Activated naive CD4-positive, alpha-beta T cell treated with anti-CD3 and anti-CD28 coated beads for 36 hours (primary cell): ENCODE measurements at regions not wholly inside any gene's neighbourhood (a gene's known extent, or its start where the extent isn't known, plus 50 kb on each side); places are given as distances from the start of the nearest gene placed in this dataset.

ENCODE experiments used
- CTCF ChIA-PET: fragments of 350-600 bp; sonication (Branson Sonifier 250); formaldehyde crosslinking; loops from one replicate; lab custom pipeline; 2021; ENCODE audit warnings: antibody characterized with exemption; lab: Charles Lee
- DNase-seq: peaks from one replicate; pipeline ENCODE4 v3.0.0-alpha.2; 2020
- H3K27ac Mint-ChIP-seq: one replicate; pipeline ENCODE4 v1.8.0; 2021; ENCODE audit warnings: mild to moderate bottlenecking, mixed read lengths
- H3K27me3 Mint-ChIP-seq: one replicate; pipeline ENCODE4 v1.8.0; 2021; ENCODE audit warnings: low read depth, mixed read lengths
- H3K36me3 Mint-ChIP-seq: one replicate; pipeline ENCODE4 v1.8.0; 2021; ENCODE audit warnings: low read depth, mixed read lengths
- H3K4me1 Mint-ChIP-seq: one replicate; pipeline ENCODE4 v1.8.0; 2021; ENCODE audit warnings: low read depth, mixed read lengths
- H3K4me3 Mint-ChIP-seq: one replicate; pipeline ENCODE4 v1.8.0; 2021; ENCODE audit warnings: mild to moderate bottlenecking, moderate library complexity, mixed read lengths
- H3K9me3 Mint-ChIP-seq: one replicate; pipeline ENCODE4 v1.8.0; 2021; ENCODE audit warnings: mixed read lengths
- intact Hi-C: fragments of 100-400 bp; cut with micrococcal nuclease; formaldehyde crosslinking; loops from one replicate; pipeline ENCODE4 v1.15.1; 2023

DNA sequence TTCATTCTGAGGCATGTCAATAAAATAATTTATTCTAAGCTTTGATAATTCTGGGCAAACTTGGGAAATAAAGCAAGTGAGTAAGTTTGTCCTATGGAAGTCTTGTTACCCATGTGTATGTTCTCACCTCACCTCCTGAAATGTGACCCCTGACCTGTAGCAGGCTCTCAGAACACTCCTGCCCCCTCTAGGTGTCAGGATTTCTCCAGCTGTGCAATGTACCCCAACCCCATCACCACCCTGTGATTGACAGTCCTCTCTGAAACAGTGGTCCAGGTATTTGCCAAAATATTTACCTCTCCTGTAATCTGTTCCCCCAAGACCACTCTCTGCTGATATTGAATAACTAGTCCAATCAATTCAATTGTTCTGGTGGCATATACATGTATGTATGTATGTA is 122.6 kb upstream of the PTER start:
- H3K27ac Mint-ChIP-seq, result no peak overlapping the region
- no peaks in the 10 kb centered on the region for H3K36me3 Mint-ChIP-seq
- intact Hi-C loops, result loop anchor here (1.0 to 10.0 kb wide), 3 partner anchors 231 to 495 kb away; no protein-coding TSS in a partner anchor

DNA sequence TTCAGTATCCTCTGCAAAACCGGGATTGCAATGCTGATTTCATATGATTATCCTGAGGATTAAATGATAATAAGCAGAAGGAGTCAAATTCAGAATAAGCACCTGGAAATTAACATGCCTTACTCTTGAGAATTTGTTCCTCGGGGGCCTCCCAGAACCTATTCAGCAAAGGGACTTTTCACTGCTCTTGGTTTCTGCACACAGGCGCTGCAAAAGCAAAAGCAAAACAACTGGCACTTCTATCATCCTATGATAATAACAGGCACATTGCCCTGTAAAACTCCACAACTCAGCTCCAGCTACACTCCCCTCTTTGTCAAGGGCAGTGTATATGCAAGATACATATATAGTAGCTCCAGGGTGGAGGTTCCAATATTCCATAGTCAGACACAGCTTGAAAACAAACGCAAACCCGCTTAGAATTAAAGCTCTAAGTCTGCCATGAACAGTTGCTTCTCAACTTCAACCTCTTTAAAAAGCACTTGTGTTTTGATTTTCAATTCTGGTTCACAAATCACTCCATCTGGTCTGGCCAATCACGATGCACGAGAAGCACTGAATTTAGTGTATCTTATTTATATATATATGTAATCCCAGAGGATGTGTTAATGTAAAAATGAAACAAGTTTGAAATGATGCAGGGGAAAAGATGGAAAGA is 119.9 kb upstream of the PTER start:
- CTCF ChIA-PET, result no interaction called here
- no peak overlapping the region for H3K27ac Mint-ChIP-seq
- no peaks in the 10 kb centered on the region for H3K4me1 Mint-ChIP-seq
- peaks cover 2% of the 10 kb centered on the region for H3K27me3 Mint-ChIP-seq
- DNase-seq, result no peak
- no peaks in the 10 kb centered on the region for H3K36me3 Mint-ChIP-seq
- H3K4me3 Mint-ChIP-seq, result no peak overlapping the region
- intact Hi-C loops, result loop anchor here (10.0 kb wide), 2 partner anchors 228 to 458 kb away; no protein-coding TSS in a partner anchor
- no peaks in the 10 kb centered on the region for H3K9me3 Mint-ChIP-seq

More for the DNA sequence above, 122.6 kb upstream of the PTER start:
- Mint-ChIP-seq H3K4me1 (no peaks in the 10 kb centered on the region), H3K9me3 (peaks cover 9% of the 10 kb centered on the region), H3K27me3 (peaks cover 2% of the 10 kb centered on the region), H3K4me3 (no peak overlapping the region)
- CTCF ChIA-PET, result no interaction called here
- DNase-seq, result peak; percentile 9

DNA sequence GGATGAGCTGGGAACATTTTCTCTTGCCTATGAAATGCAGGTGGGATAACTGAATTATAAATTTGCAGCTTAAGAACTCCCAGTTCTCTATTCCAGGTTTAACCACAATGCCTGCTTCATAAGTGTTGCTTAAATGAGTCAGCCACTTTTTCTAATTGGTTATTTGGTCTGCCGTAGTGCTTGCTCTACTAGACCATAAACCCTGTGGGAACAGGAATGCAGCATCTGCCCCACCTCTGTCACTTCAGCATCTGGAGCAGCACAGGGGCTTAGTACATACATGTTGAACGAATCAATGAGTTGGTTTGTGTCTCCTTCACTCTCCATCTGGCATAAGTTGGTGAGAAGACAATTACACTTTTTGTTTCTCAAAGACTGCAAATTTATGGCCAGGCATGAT is 95.2 kb upstream of the PTER start:
- DNase-seq, result no peak
- Mint-ChIP-seq H3K27ac (no peak overlapping the region), H3K4me3 (no peak overlapping the region), H3K36me3 (no peaks in the 10 kb centered on the region), H3K27me3 (peaks cover 6% of the 10 kb centered on the region), H3K4me1 (no peaks in the 10 kb centered on the region), H3K9me3 (no peaks in the 10 kb centered on the region)
- intact Hi-C loops, result no loop called here
- CTCF ChIA-PET, result no interaction called here

DNA sequence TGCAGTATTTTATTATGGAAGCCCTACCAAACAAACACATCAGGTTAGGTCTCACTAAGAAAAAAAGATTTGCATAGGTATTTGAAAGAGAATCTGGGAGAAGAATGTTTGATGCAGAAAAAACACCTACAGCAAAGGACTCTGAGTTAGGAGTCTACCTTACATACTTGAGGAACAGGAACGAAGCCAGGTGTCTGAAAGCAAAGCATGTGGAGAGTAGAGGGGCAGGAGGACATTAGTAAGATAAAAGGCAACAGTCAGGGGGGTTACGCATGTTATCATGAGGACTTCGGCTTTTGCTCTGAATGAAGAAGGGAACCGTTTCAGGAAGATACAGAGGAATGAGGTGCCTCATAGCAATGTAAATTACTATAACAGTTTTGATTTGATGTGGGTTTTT is 87.9 kb upstream of the PTER start:
- Mint-ChIP-seq H3K27ac (no peak overlapping the region), H3K4me3 (no peak overlapping the region), H3K4me1 (no peaks in the 10 kb centered on the region), H3K36me3 (no peaks in the 10 kb centered on the region), H3K9me3 (peaks cover 1% of the 10 kb centered on the region), H3K27me3 (peaks cover 7% of the 10 kb centered on the region)
- intact Hi-C loops, result no loop called here
- DNase-seq, result no peak
- CTCF ChIA-PET, result no interaction called here

DNA sequence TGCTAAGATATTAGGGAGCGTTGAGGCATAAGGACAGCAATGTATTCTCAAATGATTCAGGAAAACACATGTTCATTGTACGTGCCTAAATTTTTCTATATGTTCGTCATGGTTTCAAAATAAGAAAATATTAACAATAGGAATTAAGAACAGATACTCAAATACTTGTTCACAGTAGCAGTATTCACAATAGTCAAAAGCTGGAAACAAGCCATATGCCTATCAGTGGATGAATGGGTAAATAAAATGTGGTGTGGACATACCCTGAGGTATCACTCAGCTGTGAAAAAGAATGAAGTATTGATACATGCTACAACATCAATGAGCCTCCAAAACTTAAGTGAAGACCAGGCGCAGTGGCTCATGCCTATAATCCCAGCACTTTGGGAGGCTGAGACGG is 84.7 kb upstream of the PTER start:
- Mint-ChIP-seq H3K36me3 (no peaks in the 10 kb centered on the region), H3K9me3 (peaks cover 1% of the 10 kb centered on the region), H3K27ac (no peak overlapping the region), H3K4me3 (no peak overlapping the region), H3K4me1 (no peaks in the 10 kb centered on the region), H3K27me3 (peaks cover 7% of the 10 kb centered on the region)
- intact Hi-C loops, result no loop called here
- no peak for DNase-seq
- CTCF ChIA-PET, result no interaction called here

DNA sequence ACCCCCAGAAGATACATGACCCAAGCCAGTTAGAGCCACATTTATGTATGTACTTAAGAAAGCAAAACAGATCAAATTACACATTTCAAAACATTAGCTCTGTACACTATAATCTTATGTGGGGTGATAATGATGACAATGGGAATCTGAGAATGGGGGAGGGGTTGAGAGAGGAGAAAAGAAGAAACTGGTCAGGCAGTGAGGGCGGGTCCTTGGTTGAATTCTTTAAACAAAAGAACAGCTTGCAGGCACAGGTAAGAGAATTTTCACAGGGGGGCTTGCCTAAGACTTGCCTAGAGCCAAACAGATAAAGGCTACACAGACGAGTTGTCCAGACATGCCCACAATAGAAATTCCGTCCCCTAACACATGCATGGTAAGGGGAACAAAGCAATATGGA is 76.8 kb upstream of the PTER start:
- no peak overlapping the region for H3K4me3 Mint-ChIP-seq
- intact Hi-C loops, result no loop called here
- no peaks in the 10 kb centered on the region for H3K36me3 Mint-ChIP-seq
- H3K4me1 Mint-ChIP-seq, result no peaks in the 10 kb centered on the region
- peaks cover 13% of the 10 kb centered on the region for H3K27me3 Mint-ChIP-seq
- H3K27ac Mint-ChIP-seq, result no peak overlapping the region
- no peaks in the 10 kb centered on the region for H3K9me3 Mint-ChIP-seq
- DNase-seq, result no peak
- CTCF ChIA-PET, result interaction anchor here (0.6 kb wide), 1 partner anchor 25 kb away, joined by 5 read pairs; no protein-coding TSS in a partner anchor

DNA sequence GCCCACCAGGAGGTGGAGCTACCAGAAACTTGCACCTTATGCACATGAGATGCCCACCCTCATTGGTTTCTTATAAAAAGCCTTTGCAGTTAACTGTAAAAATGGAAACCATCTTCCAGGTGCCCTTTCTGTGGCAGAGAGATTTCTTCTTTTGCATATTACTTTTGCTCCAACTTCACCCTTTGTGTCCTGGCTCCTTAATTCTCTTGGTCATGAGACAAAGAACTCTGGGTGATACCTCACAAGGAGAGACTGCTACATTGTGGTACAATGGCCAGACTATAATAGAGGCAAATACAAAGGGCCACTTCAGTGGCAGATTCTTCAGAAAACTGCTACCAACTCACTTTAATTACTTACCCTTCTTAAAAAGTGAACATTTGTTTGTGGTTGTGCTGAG is 76.4 kb upstream of the PTER start:
- no peaks in the 10 kb centered on the region for H3K36me3 Mint-ChIP-seq
- H3K4me1 Mint-ChIP-seq, result no peaks in the 10 kb centered on the region
- no peak overlapping the region for H3K27ac Mint-ChIP-seq
- no peak for DNase-seq
- H3K27me3 Mint-ChIP-seq, result peaks cover 13% of the 10 kb centered on the region
- no peak overlapping the region for H3K4me3 Mint-ChIP-seq
- CTCF ChIA-PET, result no interaction called here
- intact Hi-C loops, result no loop called here
- H3K9me3 Mint-ChIP-seq, result no peaks in the 10 kb centered on the region

DNA sequence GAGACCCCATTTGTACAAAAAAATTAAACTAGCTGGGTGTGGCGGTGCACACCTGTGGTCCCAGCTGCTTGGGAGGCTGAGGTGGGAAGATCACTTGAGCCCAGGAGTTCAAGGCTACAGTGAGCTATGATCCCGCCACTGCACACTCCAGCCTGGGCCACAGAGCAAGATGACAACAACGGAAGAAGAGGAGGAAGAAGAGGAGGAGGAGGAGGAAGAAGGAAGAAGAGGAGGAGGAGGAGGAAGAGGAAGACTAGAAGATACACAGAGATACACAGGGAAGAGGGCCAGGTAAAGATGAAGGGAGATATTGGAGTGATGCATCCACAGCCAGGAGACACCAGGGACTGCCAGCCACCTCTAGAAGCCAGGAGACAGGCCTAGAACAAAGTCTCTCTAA is 75.7 kb upstream of the PTER start:
- H3K27ac Mint-ChIP-seq, result no peak overlapping the region

DNA sequence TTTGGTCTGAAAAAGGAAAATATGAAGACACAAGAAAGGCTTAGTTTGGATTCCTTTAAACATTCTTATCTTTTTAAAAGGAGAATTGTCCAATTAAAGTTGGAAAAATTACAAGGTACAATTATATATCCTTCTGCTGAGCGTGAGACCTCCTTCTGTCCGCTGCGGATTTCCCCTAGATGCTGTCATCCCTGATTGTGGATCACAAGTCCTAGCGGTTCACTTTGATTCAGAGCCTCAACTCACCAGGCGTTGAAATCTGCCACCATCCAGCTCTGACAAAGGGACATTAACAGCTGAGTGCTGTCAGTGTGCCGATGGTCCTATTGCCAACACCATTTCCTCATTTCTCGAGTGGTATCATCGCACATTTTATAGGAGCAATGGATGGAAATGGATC is 73.1 kb upstream of the PTER start:
- Mint-ChIP-seq H3K4me3 (no peak overlapping the region), H3K4me1 (no peaks in the 10 kb centered on the region), H3K27ac (no peak overlapping the region), H3K27me3 (peaks cover 26% of the 10 kb centered on the region), H3K9me3 (no peaks in the 10 kb centered on the region), H3K36me3 (no peaks in the 10 kb centered on the region)
- no peak for DNase-seq
- intact Hi-C loops, result no loop called here
- CTCF ChIA-PET, result interaction anchor here (0.6 to 0.7 kb wide), 2 partner anchors 9 to 328 kb away, joined by 3 to 4 read pairs; no protein-coding TSS in a partner anchor

More for the DNA sequence above, 75.7 kb upstream of the PTER start:
- Mint-ChIP-seq H3K4me1 (no peaks in the 10 kb centered on the region), H3K9me3 (no peaks in the 10 kb centered on the region), H3K27me3 (peaks cover 13% of the 10 kb centered on the region), H3K36me3 (no peaks in the 10 kb centered on the region), H3K4me3 (no peak overlapping the region)
- DNase-seq, result no peak
- intact Hi-C loops, result no loop called here
- CTCF ChIA-PET, result no interaction called here

DNA sequence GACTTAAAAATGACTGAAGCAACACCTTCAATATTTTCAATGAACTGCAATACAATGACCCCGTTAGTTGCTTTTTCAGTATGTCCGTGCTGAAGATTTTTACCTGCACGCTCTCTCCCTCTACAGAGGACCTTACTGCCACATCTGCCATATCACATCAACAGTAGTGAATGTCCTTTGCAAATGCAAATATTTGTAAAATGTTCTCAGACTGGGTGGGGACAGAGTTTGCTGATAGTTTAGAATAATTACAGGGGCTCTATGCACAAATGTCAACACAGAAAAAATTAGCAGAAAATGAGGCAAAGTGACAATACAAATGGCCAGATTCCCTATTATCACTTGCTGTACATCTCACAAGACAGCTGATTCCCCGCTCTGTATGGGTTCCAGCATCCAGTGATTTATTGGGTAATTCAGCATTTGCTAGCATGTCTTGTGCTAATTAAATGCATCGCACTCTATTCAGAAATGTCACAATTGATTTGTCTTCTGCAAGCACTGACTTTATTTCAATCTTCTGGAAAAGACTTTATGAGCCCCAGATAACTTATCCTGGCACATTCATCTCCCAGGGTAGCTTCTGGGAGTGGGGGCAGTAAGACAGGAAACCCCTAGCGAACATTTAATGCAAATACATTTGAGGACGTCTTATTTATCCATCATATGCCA is 69.1 kb upstream of the PTER start:
- peaks cover 16% of the 10 kb centered on the region for H3K27me3 Mint-ChIP-seq
- no peaks in the 10 kb centered on the region for H3K9me3 Mint-ChIP-seq
- no peak overlapping the region for H3K27ac Mint-ChIP-seq
- no peaks in the 10 kb centered on the region for H3K4me1 Mint-ChIP-seq
- CTCF ChIA-PET, result no interaction called here
- H3K36me3 Mint-ChIP-seq, result no peaks in the 10 kb centered on the region
- DNase-seq, result no peak
- no peak overlapping the region for H3K4me3 Mint-ChIP-seq
- intact Hi-C loops, result no loop called here

DNA sequence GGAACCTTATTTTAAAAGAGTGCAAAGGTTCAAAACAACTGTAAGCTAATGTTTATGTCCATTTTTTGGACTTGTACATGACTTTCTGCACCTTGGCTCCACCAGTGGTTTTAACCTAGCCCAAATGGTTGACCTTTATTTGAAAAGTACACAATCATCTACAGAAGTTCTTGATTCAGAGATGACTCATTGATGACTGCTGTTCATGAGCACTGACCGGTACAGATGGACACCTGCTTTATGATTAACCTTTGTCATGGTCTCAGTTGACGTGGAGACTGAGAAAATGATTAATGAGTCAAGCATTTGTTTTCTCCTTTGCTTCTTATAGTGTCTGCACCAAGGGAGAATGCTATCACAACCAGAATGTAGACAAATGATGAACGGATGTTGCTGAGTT is 55.7 kb upstream of the PTER start:
- Mint-ChIP-seq H3K9me3 (no peaks in the 10 kb centered on the region), H3K27ac (no peak overlapping the region), H3K36me3 (no peaks in the 10 kb centered on the region), H3K4me1 (no peaks in the 10 kb centered on the region), H3K4me3 (no peak overlapping the region), H3K27me3 (peaks cover 3% of the 10 kb centered on the region)
- CTCF ChIA-PET, result no interaction called here
- intact Hi-C loops, result no loop called here
- DNase-seq, result no peak

DNA sequence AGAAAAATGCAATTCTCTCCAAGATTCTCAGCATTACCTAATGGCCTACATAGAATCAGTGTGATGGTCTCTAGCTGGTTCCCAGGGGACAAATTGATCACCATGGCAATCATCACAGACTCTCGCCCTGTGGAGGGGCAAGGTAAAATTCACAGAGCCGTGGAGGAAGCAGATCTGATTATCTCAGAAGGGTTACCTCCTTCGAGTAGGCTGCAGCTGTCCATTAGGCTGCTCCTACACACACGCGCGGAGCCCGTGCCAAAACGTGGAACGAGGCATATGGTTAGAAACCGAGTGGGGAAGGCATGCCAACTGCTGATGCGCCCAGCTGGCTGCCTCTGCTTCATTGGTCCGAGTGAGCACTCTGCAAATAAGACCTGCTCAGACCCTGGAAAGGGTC is 52.8 kb upstream of the PTER start:
- intact Hi-C loops, result no loop called here
- no peaks in the 10 kb centered on the region for H3K4me1 Mint-ChIP-seq
- H3K36me3 Mint-ChIP-seq, result no peaks in the 10 kb centered on the region
- H3K9me3 Mint-ChIP-seq, result no peaks in the 10 kb centered on the region
- H3K4me3 Mint-ChIP-seq, result no peak overlapping the region
- H3K27me3 Mint-ChIP-seq, result peaks cover 2% of the 10 kb centered on the region
- CTCF ChIA-PET, result no interaction called here
- no peak overlapping the region for H3K27ac Mint-ChIP-seq
- no peak for DNase-seq

DNA sequence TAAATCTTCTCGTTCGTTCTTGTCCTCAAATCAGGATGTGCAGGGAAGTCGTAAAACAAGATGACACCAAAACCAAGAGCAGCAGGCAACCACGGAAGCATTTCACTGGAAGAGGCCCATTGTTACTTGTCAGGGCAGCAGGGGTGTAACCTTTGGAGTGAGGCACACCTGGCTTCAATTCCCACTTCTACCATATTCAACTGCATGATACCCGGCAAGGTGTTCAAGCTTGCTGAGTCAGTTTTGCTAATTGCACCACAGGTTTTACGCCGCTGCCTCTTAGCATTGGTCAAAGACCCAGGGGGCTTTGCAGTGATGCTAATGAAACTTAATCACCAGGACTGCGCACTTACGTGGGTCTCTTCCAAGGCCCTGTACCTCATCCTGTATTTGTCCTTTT is 50.0 kb upstream of the PTER start:
- CTCF ChIA-PET, result no interaction called here
- no peaks in the 10 kb centered on the region for H3K36me3 Mint-ChIP-seq
- peaks cover 7% of the 10 kb centered on the region for H3K27me3 Mint-ChIP-seq
- DNase-seq, result no peak
- no peaks in the 10 kb centered on the region for H3K9me3 Mint-ChIP-seq
- H3K4me1 Mint-ChIP-seq, result no peaks in the 10 kb centered on the region
- intact Hi-C loops, result no loop called here
- no peak overlapping the region for H3K4me3 Mint-ChIP-seq
- no peak overlapping the region for H3K27ac Mint-ChIP-seq
